ENCODE measurements at regions not wholly inside any gene's neighbourhood (a gene's known extent, or its start where the extent isn't known, plus 50 kb on each side); places are given as distances from the start of the nearest gene placed in this dataset.

DNA sequence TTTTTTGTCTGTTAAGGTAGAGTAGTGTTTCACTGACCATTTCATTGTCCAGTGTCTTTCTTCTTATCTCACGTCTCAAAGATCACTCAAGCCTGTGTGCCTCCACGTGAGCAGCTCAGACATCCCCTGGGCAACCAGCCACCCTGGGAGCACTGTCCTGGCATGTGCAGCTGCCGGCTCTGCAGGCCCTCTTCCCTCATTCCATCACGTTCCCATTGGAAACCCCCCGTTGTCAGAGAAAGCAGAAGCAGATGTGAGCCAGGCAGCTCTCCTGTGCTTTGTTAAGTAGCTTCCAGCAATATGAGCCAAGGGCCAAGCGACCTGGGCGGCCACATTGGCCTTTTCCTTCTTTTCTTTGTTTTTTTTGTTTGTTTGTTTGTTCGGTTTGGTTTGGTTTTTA lies 233.2 kb upstream of the SYNDIG1 start:
- WGBS, 2 donors (ENCODE audit: low coverage in 1 of 2): 29 to 44% methylated on average over 7 of the region's 8 CpGs
- Histone ChIP-seq H3K27ac (no peak overlapping the region), H3K9me3 (no peaks in the 10 kb centered on the region), H3K36me3 (no peaks in the 10 kb centered on the region), H3K4me3 (no peak overlapping the region), H3K27me3 (peaks cover 7% of the 10 kb centered on the region), H3K4me1 (no peaks in the 10 kb centered on the region)
- no peak for ATAC-seq
- TF ChIP-seq, protein P1, sequence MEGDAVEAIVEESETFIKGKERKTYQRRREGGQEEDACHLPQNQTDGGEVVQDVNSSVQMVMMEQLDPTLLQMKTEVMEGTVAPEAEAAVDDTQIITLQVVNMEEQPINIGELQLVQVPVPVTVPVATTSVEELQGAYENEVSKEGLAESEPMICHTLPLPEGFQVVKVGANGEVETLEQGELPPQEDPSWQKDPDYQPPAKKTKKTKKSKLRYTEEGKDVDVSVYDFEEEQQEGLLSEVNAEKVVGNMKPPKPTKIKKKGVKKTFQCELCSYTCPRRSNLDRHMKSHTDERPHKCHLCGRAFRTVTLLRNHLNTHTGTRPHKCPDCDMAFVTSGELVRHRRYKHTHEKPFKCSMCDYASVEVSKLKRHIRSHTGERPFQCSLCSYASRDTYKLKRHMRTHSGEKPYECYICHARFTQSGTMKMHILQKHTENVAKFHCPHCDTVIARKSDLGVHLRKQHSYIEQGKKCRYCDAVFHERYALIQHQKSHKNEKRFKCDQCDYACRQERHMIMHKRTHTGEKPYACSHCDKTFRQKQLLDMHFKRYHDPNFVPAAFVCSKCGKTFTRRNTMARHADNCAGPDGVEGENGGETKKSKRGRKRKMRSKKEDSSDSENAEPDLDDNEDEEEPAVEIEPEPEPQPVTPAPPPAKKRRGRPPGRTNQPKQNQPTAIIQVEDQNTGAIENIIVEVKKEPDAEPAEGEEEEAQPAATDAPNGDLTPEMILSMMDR (IDR thresholded peaks at IDR 0.05): no peak
- TF ChIP-seq EP300 (IDR thresholded peaks at IDR 0.05): no peak
- TF ChIP-seq POLR2AphosphoS5 (IDR thresholded peaks at IDR 0.05): no peak
- no peak for TF ChIP-seq POLR2A (IDR thresholded peaks at IDR 0.05)

DNA sequence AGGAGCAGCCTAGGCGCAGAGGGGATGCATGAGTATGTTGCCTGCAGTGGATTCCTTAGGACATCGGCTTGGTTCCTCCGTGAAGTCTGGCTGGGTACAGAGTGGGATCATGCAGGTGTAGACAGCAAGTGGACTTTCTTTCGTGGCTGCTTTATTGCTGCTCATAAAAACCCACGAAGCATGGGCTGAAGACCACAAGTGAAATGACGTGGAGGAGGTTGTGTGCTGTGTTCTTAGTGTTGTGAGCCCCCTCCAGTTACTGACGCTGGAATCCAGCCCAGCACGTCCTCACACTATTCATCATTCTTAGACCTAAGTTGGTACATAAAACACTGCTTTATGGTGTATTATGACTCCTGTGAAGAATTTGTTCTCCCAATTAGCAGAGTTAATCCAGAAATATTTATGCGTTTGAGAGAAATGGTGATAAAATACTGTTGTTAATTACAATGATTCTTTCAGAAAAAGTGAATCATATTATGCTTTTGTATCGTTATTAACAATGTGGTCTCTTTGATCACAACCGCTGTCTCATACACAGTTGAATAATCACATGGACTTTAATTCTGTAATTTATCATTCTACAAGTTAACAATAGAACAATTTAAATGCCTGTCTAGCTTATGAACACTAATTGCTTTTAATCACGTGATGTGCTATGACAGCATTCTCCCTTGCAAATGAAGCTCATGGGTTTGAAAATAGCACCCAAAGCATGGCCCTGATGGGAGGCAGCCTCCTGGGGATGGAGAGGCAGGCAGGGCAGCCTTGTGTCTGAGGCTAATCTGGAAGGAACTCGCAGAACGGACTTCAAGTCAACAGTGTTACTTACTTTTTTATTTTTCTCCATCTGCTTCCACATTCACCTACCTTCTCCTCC lies 233.9 kb upstream of the SYNDIG1 start:
- no peaks in the 10 kb centered on the region for H3K9me3 ChIP-seq
- ATAC-seq: no peak
- H3K4me1 ChIP-seq: no peaks in the 10 kb centered on the region
- peaks cover 7% of the 10 kb centered on the region for H3K27me3 ChIP-seq
- H3K27ac ChIP-seq: no peak overlapping the region
- WGBS, 2 donors (ENCODE audit: low coverage in 1 of 2): 36 to 37% methylated on average over 10 to 12 of the region's 14 CpGs
- no peaks in the 10 kb centered on the region for H3K36me3 ChIP-seq
- H3K4me3 ChIP-seq: no peak overlapping the region
- TF ChIP-seq, protein P1 (IDR thresholded peaks at IDR 0.05): no peak
- TF ChIP-seq POLR2AphosphoS5 (IDR thresholded peaks at IDR 0.05) (no peak), POLR2A (IDR thresholded peaks at IDR 0.05) (no peak), EP300 (IDR thresholded peaks at IDR 0.05) (no peak)

DNA sequence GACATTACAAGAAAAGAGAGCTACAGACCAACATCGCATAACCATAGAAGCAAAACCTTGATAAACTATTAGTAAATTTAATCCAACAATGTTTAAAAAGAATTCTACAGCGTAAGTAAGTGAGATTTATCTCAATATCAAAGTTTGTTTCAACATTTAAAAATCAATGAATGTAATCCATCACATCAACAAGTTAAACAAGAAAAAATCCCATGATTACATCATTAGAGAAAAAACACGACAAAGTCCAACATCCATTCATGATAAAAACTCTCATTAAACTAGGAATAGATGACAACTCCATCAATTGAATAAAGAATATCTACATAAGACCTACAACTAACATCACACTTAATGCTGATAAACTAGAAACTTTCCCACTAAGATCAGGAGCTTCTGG lies 239.0 kb upstream of the GGTLC1 start:
- ATAC-seq: no peak
- H3K4me1 ChIP-seq: no peaks in the 10 kb centered on the region
- WGBS, 2 donors (ENCODE audit: low coverage in 1 of 2): 47 to 49% methylated on average over 3 of the region's 3 CpGs
- no peak overlapping the region for H3K4me3 ChIP-seq
- no peaks in the 10 kb centered on the region for H3K27me3 ChIP-seq
- TF ChIP-seq, protein P1 (IDR thresholded peaks at IDR 0.05): no peak
- TF ChIP-seq EP300 (IDR thresholded peaks at IDR 0.05): no peak
- TF ChIP-seq POLR2AphosphoS5 (IDR thresholded peaks at IDR 0.05): no peak
- TF ChIP-seq POLR2A (IDR thresholded peaks at IDR 0.05): no peak
- no peak overlapping the region for H3K27ac ChIP-seq
- H3K36me3 ChIP-seq: no peaks in the 10 kb centered on the region
- H3K9me3 ChIP-seq: no peaks in the 10 kb centered on the region

DNA sequence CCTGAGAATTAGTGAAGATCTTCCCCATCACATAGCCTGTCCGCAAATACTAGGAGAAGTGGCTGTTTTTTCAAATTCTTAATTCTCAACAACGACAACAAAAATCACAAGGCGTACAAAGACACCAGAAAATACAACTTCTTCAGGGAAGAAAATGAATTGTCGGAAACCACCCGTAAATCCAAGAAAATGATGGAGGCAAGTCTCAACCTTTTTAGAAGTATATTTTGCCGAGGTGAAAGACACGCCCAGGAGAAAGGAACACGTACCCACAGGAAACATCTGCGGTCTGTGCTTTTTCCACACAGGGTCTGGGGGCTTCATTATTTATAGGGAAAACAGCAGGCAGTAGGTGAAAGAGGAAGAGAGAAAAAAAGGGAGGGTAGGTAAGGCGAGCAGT lies 223.9 kb upstream of the GGTLC1 start:
- WGBS, 2 donors (ENCODE audit: low coverage in 1 of 2): 32 to 46% methylated on average over 10 of the region's 10 CpGs
- Histone ChIP-seq H3K4me3 (no peak overlapping the region), H3K4me1 (no peaks in the 10 kb centered on the region), H3K9me3 (no peaks in the 10 kb centered on the region), H3K27me3 (peaks cover 28% of the 10 kb centered on the region), H3K27ac (no peak overlapping the region), H3K36me3 (no peaks in the 10 kb centered on the region)
- TF ChIP-seq POLR2A (IDR thresholded peaks at IDR 0.05) (no peak), EP300 (IDR thresholded peaks at IDR 0.05) (no peak)
- no peak for ATAC-seq

DNA sequence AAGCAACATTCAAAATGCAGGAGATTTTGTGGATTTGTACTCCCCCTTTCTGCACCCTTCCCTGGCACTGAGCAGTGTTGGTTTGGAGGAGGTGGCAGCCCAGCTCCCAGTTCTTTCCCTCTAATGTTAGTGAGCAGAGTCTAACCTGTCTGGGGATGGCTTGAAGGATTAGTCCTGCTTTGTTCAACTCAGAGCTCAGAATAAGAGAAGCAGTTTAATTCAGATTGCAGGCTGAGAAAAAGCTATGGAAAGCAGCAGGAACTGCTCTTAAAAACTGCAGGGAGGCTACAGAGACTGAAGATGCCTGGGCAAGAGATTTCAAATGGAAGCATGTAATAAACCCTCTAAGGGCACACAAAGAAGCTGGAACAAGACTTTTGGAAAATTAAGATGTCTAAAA lies 223.4 kb upstream of the GGTLC1 start:
- no peak for TF ChIP-seq POLR2A (IDR thresholded peaks at IDR 0.05)
- Histone ChIP-seq H3K27me3 (peaks cover 28% of the 10 kb centered on the region), H3K9me3 (no peaks in the 10 kb centered on the region), H3K4me3 (no peak overlapping the region), H3K36me3 (no peaks in the 10 kb centered on the region), H3K4me1 (no peaks in the 10 kb centered on the region), H3K27ac (no peak overlapping the region)
- ATAC-seq: no peak

DNA sequence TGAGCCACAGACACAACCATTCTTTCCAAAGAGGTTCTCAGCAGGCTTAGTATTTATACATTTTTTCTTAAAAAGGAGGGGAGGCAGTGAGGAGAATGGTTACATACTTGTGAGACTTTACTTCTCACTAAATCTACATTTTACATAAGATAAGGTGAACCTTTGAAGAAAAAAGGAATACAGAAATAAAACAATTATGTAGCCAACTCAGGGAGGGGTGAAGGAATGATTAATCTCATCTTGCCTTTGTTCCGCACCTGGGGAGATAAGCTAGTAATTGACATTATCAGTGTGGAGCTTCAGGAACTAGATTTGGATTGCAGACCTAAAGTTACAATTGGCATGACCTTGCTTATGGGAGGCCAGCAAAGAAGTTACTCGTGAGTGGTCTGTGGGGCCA lies 221.8 kb upstream of the GGTLC1 start:
- TF ChIP-seq POLR2A (IDR thresholded peaks at IDR 0.05) (no peak), EP300 (IDR thresholded peaks at IDR 0.05) (no peak), POLR2AphosphoS5 (IDR thresholded peaks at IDR 0.05) (no peak)
- TF ChIP-seq, protein P1 (IDR thresholded peaks at IDR 0.05): no peak
- H3K9me3 ChIP-seq: no peaks in the 10 kb centered on the region
- peaks cover 28% of the 10 kb centered on the region for H3K27me3 ChIP-seq
- no peak for ATAC-seq
- H3K4me1 ChIP-seq: no peaks in the 10 kb centered on the region
- 75% methylated on average over 2 of the region's 2 CpGs for WGBS, 2 donors (ENCODE audit: low coverage in 1 of 2)
- no peaks in the 10 kb centered on the region for H3K36me3 ChIP-seq
- no peak overlapping the region for H3K27ac ChIP-seq
- no peak overlapping the region for H3K4me3 ChIP-seq

All from gastroesophageal sphincter (tissue), 4 donors.